ENCODE measurements at regions not wholly inside any gene's neighbourhood (a gene's known extent, or its start where the extent isn't known, plus 50 kb on each side); places are given as distances from the start of the nearest gene placed in this dataset.

DNA sequence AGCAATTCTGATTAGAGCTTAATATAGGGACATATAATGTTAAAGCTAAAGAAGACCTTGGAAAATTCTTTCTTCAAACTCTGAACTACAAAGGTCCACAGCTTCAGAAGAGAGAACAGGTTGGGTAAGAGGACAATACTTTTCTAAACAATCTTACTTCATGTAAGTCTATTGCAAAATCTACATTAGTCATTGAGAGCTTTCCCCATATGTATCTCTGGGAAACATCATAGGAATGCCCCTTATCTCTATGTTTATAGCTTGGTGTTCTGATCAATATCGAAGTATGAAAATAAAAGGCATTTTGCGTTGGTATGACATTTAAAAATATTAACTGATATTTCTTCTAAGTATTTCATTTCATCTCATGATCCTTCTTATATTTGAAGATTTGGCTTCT lies 962.6 kb downstream of the AACS start:
- TF ChIP-seq, protein P1, sequence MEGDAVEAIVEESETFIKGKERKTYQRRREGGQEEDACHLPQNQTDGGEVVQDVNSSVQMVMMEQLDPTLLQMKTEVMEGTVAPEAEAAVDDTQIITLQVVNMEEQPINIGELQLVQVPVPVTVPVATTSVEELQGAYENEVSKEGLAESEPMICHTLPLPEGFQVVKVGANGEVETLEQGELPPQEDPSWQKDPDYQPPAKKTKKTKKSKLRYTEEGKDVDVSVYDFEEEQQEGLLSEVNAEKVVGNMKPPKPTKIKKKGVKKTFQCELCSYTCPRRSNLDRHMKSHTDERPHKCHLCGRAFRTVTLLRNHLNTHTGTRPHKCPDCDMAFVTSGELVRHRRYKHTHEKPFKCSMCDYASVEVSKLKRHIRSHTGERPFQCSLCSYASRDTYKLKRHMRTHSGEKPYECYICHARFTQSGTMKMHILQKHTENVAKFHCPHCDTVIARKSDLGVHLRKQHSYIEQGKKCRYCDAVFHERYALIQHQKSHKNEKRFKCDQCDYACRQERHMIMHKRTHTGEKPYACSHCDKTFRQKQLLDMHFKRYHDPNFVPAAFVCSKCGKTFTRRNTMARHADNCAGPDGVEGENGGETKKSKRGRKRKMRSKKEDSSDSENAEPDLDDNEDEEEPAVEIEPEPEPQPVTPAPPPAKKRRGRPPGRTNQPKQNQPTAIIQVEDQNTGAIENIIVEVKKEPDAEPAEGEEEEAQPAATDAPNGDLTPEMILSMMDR (IDR thresholded peaks at IDR 0.05): no peak
- TF ChIP-seq POLR2A (IDR thresholded peaks at IDR 0.05): no peak
